AG04450 (cell line): ENCODE measurements at regions not wholly inside any gene's neighbourhood (a gene's known extent, or its start where the extent isn't known, plus 50 kb on each side); places are given as distances from the start of the nearest gene placed in this dataset.
A peak's percentile ranks its signal among the peaks of the same experiment; 100 is the strongest.

Experiments
- CTCF ChIA-PET: fragments of 300-600, 350-600 bp; formaldehyde crosslinking; extraction: SDS; loops from one replicate; lab custom pipeline; 2022; ENCODE audit warnings: antibody characterized with exemption, inconsistent platforms; lab: Charles Lee
- POLR2A ChIA-PET: fragments of 350-600 bp; formaldehyde crosslinking; extraction: SDS; loops from one replicate; lab custom pipeline; 2021; ENCODE audit warnings: antibody characterized with exemption, inconsistent platforms; lab: Yijun Ruan, JAX
- DNase-seq: peaks from one replicate; pipeline ENCODE4 v3.0.0-alpha.2; 2011; ENCODE audit warnings: low read depth, low spot score
- H3K27ac ChIP-seq: one replicate; pipeline ENCODE4 v1.5.1; 2012; ENCODE audit warnings: low read depth, low read length, control low read depth
- H3K27me3 ChIP-seq: one replicate; pipeline ENCODE4 v1.6.0; 2012; ENCODE audit warnings: low read length; ENCODE audit not compliant: control insufficient read depth, insufficient read depth
- H3K4me3 ChIP-seq: 2 replicates; pipeline ENCODE4 v1.5.1; 2011; ENCODE audit warnings: mild to moderate bottlenecking, low read depth, low read length, control low read depth
- H3K9me3 ChIP-seq: 2 replicates; pipeline ENCODE4 v1.5.1; 2012; ENCODE audit warnings: low read length; ENCODE audit not compliant: control insufficient read depth, insufficient read depth
- CTCF ChIP-seq: IDR thresholded peaks from 2 replicates; pipeline ENCODE4 v1.5.1; 2011; ENCODE audit warnings: low read depth, low read length, control low read depth, inconsistent platforms

DNA sequence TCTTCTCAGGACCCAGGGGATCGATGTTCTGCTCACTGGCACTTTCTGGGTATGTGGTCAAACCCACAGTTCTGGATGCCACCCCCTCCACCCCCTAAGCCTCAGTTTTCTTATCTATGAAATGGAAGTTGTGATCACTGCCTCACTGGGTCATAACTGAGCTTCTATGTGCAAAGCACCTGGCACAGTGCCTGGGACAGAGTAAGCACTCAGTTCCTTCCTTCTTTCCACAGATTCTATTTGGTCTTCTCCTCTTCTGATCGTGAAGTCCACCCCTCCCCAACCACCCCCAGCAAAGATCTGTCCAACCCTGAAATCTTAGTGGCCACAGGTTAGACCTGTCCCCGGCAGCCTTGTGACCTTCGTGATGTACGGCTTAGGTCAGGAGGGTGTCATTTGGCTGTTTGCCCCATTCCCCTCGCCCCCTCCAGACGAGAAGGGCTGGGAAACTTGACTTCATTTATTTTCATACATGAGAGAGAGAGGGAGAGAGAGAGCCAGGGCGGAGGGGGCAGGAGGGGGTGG, 181.4 kb downstream of the FGF18 start:
- ChIA-PET CTCF (no interaction called here), POLR2A (no interaction called here)
- DNase-seq: no peak
- no peak overlapping the region for H3K27ac ChIP-seq
- TF ChIP-seq CTCF: no peak
- H3K27me3 ChIP-seq: peaks cover 2% of the 10 kb centered on the region
- H3K4me3 ChIP-seq: no peak overlapping the region
- H3K9me3 ChIP-seq: peaks cover 4% of the 10 kb centered on the region; the same call in 1 of the 2 replicates

DNA sequence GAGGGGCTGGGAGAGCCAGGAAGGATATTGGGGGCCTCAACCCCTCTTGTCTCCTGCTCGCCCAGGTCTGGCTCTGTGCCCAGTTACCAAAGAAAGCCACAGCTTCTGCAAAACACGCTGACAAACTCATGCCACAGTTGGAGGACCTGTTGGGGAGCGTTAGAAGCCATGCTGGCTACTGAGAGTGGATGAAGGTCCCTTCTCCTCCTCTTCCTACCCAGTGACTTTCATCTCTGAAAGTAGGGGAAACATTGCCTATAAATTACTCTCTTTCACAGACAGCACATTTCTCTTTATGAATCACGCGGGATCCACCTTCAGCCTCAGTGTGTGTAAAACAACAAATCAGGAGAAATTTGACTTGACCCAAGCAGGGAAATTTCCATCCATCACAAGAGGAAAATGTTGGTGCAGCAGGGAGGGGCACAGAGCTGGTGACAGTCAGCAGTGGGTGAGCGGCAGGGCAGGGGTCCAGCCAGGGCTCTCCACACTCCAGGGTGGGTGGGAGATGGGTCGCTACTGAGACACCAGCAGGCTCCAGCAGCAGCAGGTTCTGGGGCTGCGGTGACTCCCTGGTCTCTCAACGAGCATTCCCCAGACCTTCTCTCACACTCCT, 181.9 kb downstream of the FGF18 start:
- peaks cover 4% of the 10 kb centered on the region; the same call in 1 of the 2 replicates for H3K9me3 ChIP-seq
- H3K27ac ChIP-seq: no peak overlapping the region
- POLR2A ChIA-PET: no interaction called here
- no peak overlapping the region for H3K4me3 ChIP-seq
- peaks cover 2% of the 10 kb centered on the region for H3K27me3 ChIP-seq
- CTCF ChIA-PET: no interaction called here
- no peak for TF ChIP-seq CTCF
- no peak for DNase-seq

GRCh38 chr5:171603591-171603990, 182.0 kb upstream of the SMIM23 start:
- TF ChIP-seq CTCF: no peak
- H3K9me3 ChIP-seq: no peaks in the 10 kb centered on the region
- ChIA-PET CTCF (no interaction called here), POLR2A (no interaction called here)
- DNase-seq: no peak
- no peak overlapping the region for H3K4me3 ChIP-seq
- peaks cover 6% of the 10 kb centered on the region for H3K27me3 ChIP-seq
- no peak overlapping the region for H3K27ac ChIP-seq

DNA sequence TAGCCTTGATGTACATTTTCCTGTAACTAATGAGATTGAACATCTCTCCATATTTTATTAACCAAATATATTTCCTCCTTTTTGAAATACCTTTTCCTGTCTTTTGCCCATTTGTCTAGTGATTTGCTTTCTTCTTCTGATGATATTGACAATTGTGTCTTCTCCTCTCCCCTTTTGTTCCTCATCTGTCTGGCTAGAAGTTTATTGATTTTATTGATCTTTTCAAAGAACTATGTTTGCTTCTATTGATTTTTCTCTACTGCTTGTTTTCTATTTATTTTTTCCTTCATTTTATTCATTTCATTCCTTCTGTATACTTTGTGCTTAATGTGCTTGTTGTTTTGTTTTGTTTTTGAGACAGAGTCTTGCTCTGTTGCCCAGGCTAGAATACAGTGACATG, 181.4 kb upstream of the SMIM23 start:
- ChIA-PET POLR2A (no interaction called here), CTCF (no interaction called here)
- DNase-seq: no peak
- Histone ChIP-seq H3K4me3 (no peak overlapping the region), H3K27ac (no peak overlapping the region), H3K27me3 (peaks cover 13% of the 10 kb centered on the region), H3K9me3 (no peaks in the 10 kb centered on the region)
- TF ChIP-seq CTCF: no peak

DNA sequence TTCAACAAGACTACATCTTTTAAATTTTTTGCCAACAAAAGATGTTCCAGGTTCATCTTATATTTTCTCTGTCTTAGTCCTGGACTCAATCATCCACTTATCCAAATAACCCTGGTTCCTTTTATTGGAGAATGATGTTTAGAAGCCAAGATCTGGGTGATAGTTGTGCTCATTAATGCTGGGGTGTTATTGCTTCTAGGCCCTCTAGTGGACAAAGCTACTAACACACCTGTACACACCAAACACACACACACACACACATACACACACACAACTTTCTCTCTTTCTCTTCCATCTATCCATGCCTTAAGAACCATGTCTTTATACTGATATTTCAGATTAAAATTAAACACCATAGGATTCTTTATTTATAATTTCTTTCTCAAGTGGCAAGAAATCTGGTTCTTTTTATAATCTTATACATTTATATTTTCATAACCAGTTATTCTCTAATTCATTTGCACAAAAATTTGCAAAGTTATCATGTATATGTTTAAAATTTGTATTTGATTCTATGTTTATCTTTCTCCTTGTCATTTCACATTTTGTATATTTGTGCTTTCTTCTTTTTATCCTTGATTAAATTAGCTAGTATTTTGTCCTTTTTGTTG, 179.1 kb upstream of the SMIM23 start:
- ChIA-PET CTCF (interaction anchor here (0.6 to 1.8 kb wide), 2 partner anchors 9 to 14 kb away, joined by 4 read pairs; no protein-coding TSS in a partner anchor), POLR2A (no interaction called here)
- Histone ChIP-seq H3K27me3 (peaks cover 19% of the 10 kb centered on the region), H3K4me3 (no peak overlapping the region), H3K27ac (no peak overlapping the region), H3K9me3 (no peaks in the 10 kb centered on the region)
- peak; percentile 46 for TF ChIP-seq CTCF
- DNase-seq: no peak
